NAMALWA (cell line): ENCODE measurements at regions not wholly inside any gene's neighbourhood (a gene's known extent, or its start where the extent isn't known, plus 50 kb on each side); places are given as distances from the start of the nearest gene placed in this dataset.
A peak's percentile ranks its signal among the peaks of the same experiment; 100 is the strongest.

Experiments
- DNase-seq: peaks from one replicate; pipeline ENCODE4 v3.0.0-alpha.2; 2015; ENCODE audit warnings: low spot score

DNA sequence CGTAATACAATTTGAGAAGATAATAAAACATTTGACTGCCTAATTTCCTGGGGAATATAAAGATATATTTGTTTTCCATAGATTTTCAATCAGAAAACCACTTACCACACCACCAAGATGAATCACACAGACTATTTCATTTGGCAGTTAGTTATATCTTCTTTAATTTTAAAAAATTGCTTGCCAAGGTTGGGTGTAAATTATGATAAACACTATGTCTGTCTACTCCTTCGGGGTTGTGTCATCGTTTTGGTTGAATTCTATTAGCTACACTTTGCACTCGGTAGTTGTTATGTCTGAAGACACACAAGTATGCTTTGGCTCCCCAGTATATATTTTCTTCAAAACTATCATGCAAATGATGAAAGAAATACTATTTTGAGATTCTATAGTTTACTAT, 594.8 kb upstream of the SEMA3D start:
- DNase-seq = no peak

DNA sequence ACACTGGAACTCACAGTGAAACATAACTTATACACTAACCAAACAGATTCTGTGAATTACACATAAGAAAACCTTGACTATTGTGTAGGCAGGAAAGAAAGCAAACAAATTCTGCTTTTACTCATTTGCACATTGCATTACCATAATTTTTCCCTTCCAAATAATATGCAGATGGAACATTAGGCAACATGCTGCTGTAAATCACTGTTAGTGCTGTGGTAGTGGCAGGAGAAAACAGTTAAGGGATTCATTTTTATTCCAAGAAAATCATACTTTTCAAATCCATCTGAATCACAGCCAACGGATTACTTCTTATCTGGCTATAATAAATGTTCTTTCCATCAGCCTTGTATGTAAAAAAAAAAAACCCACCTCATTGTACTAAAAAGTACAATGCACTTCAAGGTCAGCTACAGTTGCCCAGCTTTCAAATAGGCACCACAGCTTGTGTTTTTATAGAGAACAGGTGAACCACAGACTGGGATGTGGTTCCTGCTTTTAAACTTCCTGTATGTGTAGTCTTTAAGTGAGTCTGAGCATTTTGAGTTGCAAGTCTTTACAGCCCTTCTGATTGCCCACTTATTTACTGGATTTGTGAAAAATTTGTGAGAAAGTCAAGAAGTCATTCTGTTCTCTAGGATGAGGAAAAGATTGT, 590.0 kb upstream of the SEMA3D start:
- no peak for DNase-seq

DNA sequence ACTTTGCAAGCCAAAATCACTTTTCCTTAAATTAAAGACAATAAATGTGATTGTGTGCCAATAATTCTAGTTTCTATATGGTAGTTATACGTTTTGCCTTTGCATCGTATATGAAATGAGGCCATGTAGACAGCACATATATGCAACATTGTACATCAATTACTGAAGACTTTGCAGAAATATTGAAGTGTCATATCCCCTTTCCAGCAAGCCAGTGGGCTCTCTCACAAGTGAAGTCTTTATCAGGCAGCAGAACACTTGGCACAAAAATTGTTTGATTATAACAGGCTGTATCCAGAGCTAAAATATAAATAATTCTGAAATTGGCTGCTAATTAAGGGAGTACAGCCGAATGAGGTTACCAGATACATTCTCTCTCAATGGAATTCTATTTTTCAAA, 588.6 kb upstream of the SEMA3D start:
- no peak for DNase-seq

DNA sequence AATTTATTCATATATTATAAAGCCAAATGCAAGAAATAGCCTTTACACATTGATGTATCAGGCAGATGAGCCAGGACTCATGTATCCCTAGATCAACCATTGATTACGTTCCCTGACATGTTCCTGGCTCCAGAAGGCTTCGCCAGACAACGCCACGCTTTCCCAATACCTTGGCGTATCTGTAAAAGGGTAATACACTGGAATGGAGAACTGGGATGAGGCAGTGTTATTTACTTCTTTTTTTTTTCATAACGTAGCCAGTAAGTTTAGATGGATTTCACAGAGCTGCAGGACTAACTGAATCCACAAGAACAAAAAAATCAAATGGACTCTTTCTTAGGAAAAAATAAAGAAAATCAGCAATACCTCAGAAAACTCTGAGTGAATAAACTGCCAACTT, 588.1 kb upstream of the SEMA3D start:
- no peak for DNase-seq

DNA sequence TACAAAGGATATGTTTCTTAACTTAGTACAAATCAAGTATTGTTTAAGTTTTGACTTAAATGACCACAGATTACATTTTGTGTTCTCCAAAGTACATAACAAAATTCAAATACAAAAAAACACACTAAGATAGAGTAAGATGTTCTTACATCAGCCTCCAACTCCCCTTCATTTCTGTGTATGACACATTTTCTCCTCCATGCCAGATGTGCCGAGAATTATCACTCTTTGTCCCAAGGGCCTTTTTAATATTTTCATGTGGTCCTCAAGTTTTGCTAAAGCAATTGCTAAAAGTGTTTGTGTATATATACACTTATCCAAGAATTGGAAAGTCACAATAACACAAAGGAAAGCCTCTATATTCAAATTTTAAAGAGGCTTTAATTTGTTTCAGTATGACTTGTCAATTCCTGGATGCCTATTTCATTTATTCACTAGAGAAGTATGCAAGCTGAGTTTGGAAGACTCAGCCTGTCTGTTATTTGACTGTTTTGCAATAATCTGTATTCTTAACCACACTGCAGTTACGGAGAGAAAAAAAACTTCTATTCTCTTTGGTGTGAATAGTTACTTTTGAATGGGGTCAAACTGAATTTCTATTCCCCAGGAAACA, 586.4 kb upstream of the SEMA3D start:
- DNase-seq = no peak

DNA sequence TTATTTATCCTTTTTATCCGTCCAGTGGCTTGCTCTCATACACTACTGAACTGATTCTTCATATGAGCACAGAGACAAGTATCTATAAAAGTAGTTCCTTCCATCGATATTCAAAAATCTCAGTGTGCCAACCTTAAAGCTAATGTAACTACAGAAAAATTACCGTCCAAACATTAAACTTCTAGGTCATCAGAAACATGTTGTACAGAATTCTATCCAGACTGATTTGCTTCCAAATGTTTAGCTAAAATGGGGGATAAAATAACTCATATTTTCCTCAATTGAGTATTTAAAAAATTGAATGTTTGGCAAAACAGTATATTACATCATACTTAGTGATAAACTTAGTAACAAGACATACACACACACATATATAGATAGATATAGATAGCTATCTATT, 584.7 kb upstream of the SEMA3D start:
- DNase-seq = no peak

DNA sequence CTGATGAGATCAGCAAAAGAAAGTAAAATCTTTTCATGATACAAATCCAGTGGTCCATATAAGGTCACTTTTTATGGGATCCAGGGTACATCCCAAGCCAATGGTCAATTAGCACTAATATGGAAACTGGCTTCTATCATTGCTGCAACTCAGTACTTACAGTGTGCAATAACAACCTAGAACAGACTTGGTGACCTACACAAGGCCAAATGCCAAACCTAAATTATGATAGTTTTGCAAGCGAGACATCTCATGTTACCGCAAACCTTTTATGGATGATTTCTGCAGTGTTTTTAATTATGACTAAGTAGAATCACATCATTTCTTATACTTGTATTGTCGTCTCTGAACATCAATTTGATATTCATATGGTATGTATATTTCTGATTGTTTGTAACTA, 583.5 kb upstream of the SEMA3D start:
- DNase-seq = no peak

DNA sequence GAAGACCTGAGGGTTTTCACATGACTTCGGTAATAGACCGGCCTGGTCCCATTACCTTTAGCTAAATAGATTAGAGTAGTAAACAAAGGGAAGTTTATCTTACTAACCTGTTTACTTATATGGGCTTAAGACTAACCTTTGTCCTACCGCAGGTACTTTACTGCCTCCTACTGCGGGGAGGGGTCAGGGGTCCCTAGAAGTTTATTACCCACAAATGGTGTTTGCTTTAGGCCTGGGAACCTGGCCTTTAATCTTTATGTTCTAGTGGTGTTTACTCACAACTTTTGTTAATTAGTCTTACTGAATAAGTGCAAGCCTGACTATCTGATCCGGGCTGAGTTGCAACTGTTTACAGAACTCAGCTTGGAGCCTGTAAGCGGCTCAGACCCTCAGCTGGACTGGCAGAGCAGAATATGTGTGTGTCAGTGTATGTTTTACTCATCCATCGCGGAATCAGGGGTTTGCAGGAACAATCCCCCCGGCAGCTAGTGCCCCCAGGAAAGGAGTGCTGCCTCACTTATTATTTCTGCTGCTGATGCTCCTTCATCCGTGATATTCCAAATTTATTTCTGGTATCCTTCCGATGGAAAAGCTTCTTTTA, 578.9 kb upstream of the SEMA3D start:
- DNase-seq = no peak

DNA sequence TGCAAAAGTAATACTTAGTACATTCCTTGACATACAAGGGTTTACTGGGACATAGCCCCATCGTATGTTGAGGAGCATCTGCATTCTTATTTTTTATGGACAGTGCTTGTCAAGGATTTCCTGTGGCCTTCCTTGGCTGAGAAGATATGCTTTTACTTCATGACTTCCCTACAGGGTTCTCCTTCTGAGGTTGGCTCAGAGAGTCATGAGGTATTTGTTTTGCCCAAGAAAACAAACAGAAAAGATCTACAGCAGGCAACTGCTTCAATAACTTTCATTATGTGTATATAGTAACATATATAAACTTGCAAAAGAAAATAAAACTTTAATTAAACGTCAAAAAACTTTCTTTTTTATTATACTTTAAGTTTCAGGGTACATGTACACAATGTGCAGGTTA, 577.2 kb upstream of the SEMA3D start:
- no peak for DNase-seq

DNA sequence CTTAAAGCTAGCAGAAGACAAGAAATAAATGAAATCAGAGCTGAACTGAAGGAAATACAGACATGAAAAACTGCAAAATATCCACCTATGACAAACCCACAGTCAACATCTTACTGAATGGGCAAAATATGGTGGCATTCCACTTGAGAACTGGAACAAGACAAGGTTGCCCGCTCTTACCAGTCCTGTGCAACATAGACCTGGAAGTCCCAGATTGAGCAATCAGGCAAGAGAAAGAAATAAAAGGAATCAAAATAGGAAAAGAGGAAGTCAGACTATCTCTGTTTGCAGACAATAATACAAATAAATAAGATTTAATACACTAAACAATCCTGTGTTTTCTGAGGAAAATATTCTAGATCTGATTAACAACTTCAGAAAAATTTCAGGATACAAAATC, 570.5 kb upstream of the SEMA3D start:
- DNase-seq = no peak

DNA sequence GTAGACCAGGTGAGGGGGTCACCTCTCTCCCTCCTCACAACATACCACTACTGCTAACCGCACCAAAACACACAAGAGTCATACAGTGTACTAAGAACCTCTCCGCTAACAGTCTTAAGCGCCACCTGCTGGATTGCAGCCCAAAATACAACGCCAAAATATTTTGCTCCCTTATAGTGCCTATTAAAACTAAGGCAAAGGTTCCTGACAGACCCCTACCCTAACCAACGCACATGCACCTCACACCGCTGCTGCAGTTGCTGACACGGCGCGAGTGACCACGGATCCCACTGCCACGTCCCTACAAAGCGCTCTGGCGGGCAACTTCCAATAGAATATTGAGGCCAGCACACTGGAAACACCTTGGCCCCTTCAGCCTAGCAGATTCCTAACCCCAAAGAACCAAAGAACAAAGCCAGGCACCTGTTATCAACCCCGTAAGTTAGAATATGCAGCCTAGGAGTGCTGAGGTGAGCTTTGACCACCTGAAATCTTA, 563.6 kb upstream of the SEMA3D start:
- DNase-seq = peak; percentile 74

DNA sequence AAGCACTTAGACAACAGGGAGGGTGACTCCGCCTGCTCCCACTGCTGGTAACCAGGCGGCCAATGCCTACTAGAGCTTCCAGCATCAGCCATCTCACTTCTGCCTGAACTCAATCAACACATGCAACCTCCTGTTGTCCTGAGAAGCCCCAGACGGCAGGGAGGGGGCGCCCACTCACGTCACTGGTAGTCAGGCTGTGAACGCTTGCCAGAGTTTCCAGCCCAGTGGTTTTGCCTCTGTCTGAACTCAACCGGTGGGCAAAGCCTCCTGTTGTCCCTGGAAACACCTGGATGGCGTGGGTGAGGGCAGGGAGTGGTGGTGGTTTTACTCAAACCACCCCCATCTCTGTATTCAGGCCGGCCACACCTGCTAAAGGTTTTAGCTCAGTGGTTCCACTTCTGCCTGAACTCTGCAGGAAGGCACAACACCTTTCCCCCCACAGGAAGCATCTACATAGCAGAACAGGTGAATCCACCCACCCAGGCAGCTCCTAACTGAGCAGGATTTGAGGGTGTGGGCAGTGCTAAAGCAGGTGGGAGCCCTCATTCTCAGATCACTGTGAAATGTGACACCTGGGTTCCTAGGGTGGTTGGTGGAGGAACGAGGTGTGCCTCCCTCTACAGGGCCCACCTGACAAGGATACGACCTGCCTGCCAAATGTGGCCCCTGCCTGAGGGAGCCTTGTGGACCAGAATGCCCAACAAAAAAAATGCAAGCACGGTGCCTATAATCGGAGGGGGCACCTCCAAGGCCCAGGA, 563.0 kb upstream of the SEMA3D start:
- no peak for DNase-seq

DNA sequence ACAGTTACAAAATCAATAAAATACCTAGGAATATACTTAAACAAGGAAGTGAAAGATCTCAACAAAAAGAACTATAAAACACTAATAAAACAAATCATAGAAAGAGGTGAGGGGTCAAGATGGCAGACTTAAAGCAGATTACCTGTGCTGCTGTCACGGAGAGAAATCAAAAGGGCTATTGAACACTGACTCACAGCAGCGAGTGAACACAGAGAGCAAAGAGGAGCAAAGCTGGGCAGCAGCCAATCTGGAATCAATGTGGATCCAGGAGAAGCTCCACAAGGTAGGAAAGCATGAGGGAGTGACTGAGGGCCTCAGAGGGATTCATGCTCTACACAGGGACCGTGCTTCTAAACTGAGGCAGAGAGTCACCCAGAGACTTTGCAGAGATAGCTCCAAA, 562.0 kb upstream of the SEMA3D start:
- no peak for DNase-seq

DNA sequence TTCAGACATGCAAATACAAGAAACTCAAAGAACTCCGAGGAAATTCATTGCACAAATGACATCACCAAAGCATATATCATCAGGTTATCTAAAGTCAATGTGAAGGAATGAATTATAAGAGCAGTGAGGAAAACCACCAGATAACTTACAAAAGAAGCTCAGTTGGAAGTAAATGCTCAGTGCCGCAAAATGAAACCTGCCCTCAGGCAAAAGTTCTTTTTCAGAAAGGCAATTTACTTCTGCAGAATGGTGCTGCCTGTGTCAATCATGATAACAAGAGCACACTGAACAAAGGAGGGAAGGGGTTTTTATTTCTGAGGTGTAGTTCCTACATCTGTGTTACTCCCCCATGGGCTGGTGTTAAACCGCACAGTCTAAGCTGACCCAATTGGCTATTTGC, 550.6 kb upstream of the SEMA3D start:
- no peak for DNase-seq

DNA sequence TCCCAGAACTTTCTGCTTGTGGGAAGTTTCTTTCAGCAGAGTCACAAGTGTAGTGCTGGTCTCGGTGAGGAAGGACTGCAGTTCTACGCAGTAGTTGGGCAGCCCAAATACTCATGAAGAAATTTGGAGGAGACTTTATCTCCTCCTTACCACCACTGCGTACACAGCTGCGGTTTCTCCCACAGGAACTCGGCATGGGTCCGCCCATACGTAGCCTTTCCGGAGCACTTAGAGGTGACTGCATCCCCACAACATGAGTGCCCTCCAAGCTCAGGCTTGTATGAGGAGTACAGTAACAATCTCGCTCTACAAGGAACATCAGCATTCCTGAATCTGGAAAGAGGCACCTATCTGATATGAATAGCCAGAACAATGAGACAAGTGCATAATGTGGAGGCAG, 549.2 kb upstream of the SEMA3D start:
- DNase-seq = no peak

DNA sequence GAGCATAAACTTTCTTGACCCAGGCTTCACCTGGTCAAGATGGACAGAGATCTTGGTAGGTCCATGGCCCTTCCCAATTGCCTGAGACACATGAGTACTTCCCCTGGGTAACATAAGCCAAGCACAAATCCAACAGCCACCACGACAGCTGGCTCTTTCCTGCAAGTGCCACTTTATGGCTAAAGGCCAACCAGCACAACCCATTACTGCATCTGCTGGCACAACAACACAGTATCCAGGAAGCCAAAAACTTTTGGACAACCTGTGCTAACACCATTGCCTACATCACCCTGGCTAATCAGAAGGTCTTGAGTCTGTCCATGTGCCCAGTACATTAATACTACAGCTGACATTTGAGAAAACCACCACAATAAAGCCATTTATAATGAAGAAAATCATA, 548.0 kb upstream of the SEMA3D start:
- no peak for DNase-seq

DNA sequence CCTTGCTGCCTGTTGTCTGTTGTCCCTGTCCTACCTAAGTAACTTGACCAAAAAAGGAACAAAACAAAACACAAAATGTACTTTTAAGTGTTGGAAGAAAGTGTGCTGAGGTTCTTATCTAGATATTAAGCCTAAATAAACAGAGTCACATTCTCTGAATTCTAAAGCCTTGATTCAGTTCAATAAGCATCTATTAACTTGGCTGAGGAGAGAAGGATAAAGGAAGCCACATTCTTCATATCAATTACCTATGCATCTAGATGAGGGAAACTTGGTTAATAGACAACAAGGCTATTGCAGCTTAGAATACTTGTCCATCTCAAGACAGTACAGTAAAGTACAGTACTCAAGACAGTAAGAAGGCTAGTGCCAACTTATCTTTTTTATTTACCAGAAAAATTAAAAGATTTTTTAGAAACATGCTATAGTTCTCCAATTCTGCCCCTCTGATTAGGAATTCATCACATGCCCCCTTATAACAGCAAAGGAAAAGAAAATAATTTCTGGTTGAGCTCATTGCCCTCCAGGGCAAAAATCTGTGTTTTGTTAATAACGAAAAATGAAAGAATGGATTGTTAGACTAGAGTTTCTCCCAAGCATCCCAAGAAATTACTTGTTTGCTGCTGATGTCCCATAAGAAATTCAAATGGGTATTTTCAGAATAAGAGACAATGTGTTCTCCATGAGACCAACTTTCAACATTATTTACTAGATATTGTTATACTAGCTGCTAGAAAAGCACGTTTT, 546.5 kb upstream of the SEMA3D start:
- DNase-seq = no peak

DNA sequence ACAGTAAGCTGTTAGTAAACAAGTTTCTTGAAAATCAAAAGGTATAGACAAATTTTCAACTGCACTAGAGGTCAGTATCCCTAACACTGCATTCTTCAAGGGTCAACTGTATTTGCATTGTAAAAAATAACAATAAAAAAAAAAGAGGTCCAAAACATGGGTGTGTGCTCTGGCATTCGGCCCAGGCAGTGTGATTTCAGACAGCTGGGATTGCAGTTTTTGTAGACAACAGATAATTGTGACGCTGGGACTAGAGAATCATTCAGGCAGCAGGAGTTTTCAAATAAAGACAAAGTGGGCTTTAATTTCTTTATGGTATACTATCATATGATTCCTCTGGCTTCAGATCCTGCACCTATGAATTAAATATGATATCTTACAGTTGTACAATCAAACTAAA, 543.2 kb upstream of the SEMA3D start:
- no peak for DNase-seq

DNA sequence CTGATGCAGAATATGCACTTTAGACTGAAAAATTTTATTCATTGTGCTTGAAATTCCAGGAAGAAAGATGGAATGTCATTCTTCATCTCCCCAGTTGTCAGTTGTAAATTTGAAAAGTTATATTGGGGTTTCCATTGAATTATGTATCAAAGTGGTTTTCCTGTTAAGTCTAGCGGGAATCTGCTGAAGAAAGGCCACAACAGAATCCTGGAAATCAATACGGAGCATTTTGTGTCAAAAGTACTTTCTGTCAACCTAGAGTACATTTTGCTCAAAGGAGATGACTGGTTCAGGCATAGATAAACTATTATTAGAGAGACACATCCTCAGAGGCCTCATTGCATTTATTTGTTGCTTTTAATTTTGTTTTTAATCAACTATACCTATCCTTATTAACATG, 538.2 kb upstream of the SEMA3D start:
- DNase-seq = no peak

DNA sequence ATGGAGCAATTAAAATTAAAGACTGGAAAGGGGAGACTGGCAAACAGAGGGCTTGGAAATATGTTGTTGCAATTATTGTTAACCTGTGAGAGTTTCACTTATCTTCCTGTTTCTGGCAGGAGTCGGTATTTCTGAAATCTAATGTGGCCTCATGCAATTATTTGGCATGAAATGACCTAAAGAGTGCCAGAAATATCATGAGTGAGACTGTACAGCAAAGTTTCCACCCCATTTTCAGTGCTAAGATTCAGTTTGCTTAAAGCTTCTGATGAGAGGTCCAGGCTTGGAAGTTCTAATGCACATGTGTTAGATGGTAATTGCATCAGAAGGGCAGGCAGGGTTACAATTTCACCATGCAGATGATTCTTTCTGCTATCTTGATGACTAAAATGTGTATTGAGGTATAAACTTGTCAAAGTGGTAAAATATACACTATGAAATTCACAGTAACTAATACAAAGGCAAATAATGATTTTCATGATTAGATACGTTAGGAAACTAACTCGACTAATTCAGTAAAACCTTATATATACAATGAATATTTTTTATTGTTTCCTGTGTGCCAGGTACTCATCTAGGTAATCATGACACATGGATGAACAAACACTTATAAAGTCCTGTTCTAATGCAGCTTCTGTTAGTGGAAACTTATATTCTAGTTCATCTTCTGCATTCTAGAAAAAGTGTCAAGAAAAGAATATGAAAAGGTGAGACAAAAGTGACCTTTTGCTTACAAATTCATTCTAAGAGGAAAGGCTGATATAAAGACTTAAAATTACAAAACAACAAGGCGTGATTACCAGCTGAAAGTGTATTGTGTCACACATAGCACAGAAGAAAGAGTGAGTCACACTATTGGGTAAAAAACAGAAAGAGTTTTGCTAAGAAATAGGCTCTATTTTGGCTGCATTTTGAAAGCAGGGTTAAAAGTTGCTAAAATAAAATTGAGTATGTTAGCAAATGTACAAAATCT, 533.4 kb upstream of the SEMA3D start:
- no peak for DNase-seq

DNA sequence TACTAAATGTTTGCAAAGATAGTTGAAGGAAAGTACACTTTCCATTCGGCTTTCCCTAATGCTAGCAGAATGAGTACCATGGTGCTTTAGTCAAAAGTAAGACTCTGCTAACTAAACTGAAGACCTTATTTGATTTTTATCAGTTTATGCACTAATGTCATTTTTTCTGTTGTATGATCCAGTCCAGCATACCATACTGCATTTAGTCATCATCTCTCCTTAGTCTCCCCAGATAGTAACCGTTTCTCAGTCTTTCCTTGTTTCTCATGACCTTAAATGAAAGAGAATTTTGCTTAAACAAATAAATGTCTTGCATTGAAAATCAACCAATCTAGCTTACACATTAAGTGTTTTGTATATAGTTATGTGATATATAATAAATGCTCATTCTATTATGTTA, 529.5 kb upstream of the SEMA3D start:
- DNase-seq = no peak
